Fibroblast of pulmonary artery (primary cell): ENCODE measurements at regions not wholly inside any gene's neighbourhood (a gene's known extent, or its start where the extent isn't known, plus 50 kb on each side); places are given as distances from the start of the nearest gene placed in this dataset.

Experiments used
- DNase-seq: peaks from one replicate; pipeline ENCODE4 v3.0.0-alpha.2; 2010; ENCODE audit warnings: low read depth
- H3K4me3 ChIP-seq: replicated peaks from 2 replicates; pipeline ENCODE4 v1.5.1; 2011; ENCODE audit warnings: low read depth, mild to moderate bottlenecking, control low read depth, low read length, moderate library complexity
- CTCF ChIP-seq: IDR thresholded peaks from 2 replicates; pipeline ENCODE4 v1.5.1; 2011; ENCODE audit warnings: mild to moderate bottlenecking, control low read depth, low read length, inconsistent platforms; ENCODE audit errors: missing control alignments

- no peak for TF ChIP-seq CTCF
- H3K4me3 ChIP-seq = no peak overlapping the region
- no peak for DNase-seq
Measured at GRCh38 chr18:68505178-68505574, 209.7 kb downstream of the TMX3 start.

GRCh38 chr18:68504441-68505177, 210.3 kb downstream of the TMX3 start:
- no peak for DNase-seq
- TF ChIP-seq CTCF = no peak
- no peak overlapping the region for H3K4me3 ChIP-seq

GRCh38 chr18:68500556-68500955, 214.4 kb downstream of the TMX3 start:
- no peak for TF ChIP-seq CTCF
- H3K4me3 ChIP-seq = no peak overlapping the region
- DNase-seq = no peak

- DNase-seq = no peak
- TF ChIP-seq CTCF = no peak
Measured at GRCh38 chr18:68499141-68499540, 215.8 kb downstream of the TMX3 start.

GRCh38 chr18:68498636-68499035, 216.3 kb downstream of the TMX3 start:
- no peak for TF ChIP-seq CTCF
- DNase-seq = no peak
- no peak overlapping the region for H3K4me3 ChIP-seq

More at GRCh38 chr18:68499141-68499540, 215.8 kb downstream of the TMX3 start:
- H3K4me3 ChIP-seq = no peak overlapping the region

GRCh38 chr18:68498185-68498584, 216.7 kb downstream of the TMX3 start:
- DNase-seq = no peak
- no peak overlapping the region for H3K4me3 ChIP-seq

More at GRCh38 chr18:68498185-68498584, 216.7 kb downstream of the TMX3 start:
- TF ChIP-seq CTCF = no peak
